Fibroblast of the aortic adventitia (primary cell): ENCODE measurements at regions not wholly inside any gene's neighbourhood (a gene's known extent, or its start where the extent isn't known, plus 50 kb on each side); places are given as distances from the start of the nearest gene placed in this dataset.

Experiments
- DNase-seq: peaks from one replicate; pipeline ENCODE4 v3.0.0-alpha.2; 2010; ENCODE audit warnings: low read depth
- H3K4me3 ChIP-seq: 2 replicates; pipeline ENCODE4 v1.5.1; 2011; ENCODE audit warnings: low read depth, mild to moderate bottlenecking, control low read depth, low read length, moderate library complexity
- TF ChIP-seq, protein P1 (sequence below): IDR thresholded peaks from 2 replicates; pipeline ENCODE4 v1.5.1; 2011; ENCODE audit warnings: mild to moderate bottlenecking, low read length, control low read depth, inconsistent platforms; ENCODE audit not compliant: insufficient read depth

DNA sequence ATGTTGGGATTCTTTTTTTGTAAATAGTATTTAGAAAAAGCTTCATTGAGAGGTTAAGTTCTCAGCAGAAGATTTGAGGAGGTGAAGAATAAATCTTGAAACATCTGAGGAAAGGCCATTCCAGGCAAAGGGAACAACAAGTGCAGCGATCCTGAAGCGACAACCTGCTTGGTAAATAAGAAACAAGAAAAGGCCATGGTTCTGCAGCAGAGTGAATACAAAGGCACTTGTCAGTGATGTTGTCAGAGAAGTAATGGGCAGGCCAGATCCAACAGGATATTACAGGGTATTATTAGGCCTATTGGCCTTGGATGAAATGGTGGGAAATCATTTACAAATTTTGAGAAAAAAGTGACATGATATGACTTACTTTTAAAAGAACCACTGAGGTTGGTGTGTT, 960.0 kb downstream of the PLA2G4A start:
- no peak for DNase-seq

GRCh38 chr1:187790724-187791123, 962.0 kb downstream of the PLA2G4A start:
- no peak overlapping the region for H3K4me3 ChIP-seq
- DNase-seq: no peak
- TF ChIP-seq, protein P1, sequence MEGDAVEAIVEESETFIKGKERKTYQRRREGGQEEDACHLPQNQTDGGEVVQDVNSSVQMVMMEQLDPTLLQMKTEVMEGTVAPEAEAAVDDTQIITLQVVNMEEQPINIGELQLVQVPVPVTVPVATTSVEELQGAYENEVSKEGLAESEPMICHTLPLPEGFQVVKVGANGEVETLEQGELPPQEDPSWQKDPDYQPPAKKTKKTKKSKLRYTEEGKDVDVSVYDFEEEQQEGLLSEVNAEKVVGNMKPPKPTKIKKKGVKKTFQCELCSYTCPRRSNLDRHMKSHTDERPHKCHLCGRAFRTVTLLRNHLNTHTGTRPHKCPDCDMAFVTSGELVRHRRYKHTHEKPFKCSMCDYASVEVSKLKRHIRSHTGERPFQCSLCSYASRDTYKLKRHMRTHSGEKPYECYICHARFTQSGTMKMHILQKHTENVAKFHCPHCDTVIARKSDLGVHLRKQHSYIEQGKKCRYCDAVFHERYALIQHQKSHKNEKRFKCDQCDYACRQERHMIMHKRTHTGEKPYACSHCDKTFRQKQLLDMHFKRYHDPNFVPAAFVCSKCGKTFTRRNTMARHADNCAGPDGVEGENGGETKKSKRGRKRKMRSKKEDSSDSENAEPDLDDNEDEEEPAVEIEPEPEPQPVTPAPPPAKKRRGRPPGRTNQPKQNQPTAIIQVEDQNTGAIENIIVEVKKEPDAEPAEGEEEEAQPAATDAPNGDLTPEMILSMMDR: no peak

More for the DNA sequence above, 960.0 kb downstream of the PLA2G4A start:
- H3K4me3 ChIP-seq: no peak overlapping the region
- TF ChIP-seq, protein P1: no peak

GRCh38 chr1:187794561-187794960, 965.8 kb downstream of the PLA2G4A start:
- no peak overlapping the region for H3K4me3 ChIP-seq
- TF ChIP-seq, protein P1: no peak
- DNase-seq: no peak

DNA sequence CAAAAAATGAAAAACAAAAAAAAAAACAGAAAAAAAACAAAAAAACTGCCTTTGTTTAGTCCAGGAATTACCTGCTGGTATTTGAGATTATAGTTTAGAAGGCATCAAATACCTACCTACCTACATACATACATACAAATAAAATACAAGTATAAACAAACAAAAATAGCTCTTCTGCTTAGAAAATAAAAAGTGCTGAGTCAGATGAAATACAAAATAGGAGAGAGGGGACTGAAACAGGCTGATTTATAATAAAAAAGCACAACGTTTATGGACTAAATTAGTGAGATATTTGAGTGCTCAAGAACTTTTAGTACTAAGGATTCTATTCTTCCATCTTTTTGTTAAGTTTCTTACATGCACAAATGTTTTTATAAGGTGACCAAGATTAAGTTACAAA, 980.8 kb downstream of the PLA2G4A start:
- no peak for DNase-seq
- H3K4me3 ChIP-seq: no peak overlapping the region
- TF ChIP-seq, protein P1: no peak

DNA sequence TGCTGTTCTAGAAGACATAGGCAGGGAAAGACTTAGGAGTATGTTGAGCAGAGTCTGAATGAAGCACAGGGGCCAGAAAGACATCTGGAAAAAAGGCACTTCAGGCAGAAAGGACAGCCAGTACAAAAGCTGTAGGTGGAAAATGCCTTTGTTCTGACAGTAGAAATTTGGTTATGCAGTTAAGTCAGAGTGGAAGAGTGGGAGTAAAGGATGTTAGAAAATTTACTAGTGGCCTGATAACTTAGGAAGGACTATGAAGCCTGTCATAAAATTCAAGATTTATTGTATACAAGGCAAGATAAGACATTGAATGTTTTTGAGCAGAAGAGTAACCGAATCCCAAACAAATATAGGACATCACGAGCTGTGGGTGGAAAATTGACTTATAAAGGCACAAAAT, 987.9 kb downstream of the PLA2G4A start:
- TF ChIP-seq, protein P1: no peak
- H3K4me3 ChIP-seq: no peak overlapping the region
- no peak for DNase-seq

DNA sequence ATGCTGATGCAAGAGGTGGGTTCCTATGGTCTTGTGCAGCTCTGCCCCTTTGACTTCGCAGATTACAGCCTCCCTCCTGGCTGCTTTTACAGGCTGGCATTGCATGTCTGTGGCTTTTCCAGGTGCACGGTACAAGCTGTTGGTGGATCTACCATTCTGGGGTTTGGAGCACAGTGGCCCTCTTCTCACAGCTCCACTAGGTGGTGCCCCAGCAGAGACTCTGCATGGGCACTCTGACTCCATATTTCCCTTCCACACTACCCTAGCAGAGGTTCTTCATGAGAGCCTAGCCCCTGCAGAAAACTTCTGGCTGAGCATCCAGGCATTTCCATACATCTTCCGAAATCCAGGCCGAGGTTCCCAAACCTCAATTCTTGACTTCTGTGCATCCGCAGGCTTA, 989.0 kb downstream of the PLA2G4A start:
- no peak overlapping the region for H3K4me3 ChIP-seq
- TF ChIP-seq, protein P1: no peak
- DNase-seq: no peak

DNA sequence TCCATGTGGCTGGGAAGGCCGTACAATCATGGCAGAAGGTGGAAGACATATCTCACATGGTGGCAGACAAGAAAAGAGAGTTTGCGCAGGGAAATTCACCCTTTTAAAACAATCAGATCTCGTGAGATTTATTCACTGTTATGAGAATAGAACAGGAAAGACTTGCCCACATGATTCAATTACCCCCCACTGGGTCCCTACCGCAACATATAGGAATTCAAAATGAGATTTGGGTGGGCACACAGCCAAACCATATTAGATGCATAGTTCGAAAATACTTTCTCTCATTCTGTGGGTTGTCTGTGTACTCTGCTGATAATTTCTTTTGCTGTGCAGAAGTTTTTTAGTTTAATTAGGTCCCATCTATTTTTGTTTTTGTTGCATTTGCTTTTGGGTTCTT, 990.3 kb downstream of the PLA2G4A start:
- no peak for DNase-seq
- no peak overlapping the region for H3K4me3 ChIP-seq
- TF ChIP-seq, protein P1: no peak
